ENCODE measurements at regions not wholly inside any gene's neighbourhood (a gene's known extent, or its start where the extent isn't known, plus 50 kb on each side); places are given as distances from the start of the nearest gene placed in this dataset.
"Not testable (repeated sequence)": the region's sequence is repeated elsewhere in the genome, so short reads cannot be mapped to it uniquely, and the experiment has no call there.

DNA sequence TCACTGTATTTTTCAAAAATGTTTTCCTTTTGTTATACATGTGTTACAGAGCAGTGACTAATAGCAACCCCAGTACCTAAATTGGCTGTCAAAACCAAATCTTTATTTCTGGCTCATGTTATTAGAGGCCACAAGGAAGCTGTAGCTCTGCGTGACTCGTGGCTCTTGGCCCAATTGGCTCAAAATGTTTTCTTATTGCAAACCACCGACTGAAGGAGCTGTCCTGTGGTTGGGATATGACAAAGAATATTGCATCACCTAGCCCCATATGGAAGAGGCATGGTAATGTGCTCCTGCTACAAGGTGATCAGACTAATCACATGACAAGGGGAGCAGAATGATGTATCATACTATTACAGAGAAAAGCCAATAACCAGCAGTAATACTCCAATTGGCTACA, 1058.5 kb downstream of the CBLN2 start:
- DNase-seq: no peak

DNA sequence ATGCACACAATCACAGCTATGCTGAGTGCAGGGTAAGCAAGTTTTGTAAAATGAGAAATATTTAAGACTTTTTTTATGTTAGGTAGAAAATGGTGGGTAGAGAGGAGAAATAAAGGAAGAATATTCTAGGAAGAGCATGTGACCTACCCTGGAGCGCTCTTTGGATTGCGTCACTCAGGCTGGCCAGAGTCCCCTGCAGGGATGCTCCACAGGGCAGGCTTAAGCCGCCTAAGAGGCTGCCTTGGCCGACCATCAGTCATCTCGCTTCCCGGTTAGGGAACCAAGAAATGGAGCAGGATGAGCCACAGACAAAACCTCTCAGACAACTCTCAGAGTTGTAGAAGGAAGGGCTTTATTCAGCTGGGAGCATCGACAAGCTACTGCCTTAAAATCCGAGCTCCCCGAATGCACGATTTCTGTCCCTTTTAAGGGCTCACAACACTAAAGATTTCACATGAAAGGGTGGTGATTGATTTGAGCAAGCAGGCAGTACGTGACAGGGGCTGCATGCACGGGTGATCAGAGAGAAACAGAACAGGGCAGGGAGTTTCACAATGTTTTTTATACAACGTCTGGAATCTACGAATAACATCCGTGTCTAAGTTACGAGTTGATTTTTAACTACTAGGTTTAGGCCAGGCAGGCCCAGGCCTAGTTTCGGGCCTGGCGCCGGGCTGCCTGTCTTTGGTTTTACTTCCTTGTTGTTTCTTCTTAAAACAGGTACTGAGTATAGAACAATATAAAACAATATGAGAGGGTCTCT, 1072.0 kb downstream of the CBLN2 start:
- DNase-seq: no peak

DNA sequence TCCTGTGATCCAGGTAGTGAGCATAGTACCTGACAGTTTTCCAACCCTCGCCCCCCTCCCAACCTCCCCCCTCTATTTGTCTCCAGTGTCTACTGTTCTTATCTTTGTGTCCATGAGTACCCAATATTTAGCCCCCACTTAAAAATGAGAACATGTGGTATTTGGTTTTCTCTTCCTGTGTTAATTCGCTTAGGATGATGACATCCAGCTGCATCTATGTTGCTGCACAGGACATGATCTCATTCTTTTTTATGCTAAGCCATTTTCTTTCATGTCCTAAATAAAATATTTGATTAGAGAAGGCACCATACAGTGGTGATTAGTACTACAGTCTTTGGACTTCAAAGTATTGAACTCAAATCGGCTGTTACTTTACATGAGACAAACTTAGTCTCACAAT, 1087.9 kb downstream of the CBLN2 start:
- DNase-seq: no peak

DNA sequence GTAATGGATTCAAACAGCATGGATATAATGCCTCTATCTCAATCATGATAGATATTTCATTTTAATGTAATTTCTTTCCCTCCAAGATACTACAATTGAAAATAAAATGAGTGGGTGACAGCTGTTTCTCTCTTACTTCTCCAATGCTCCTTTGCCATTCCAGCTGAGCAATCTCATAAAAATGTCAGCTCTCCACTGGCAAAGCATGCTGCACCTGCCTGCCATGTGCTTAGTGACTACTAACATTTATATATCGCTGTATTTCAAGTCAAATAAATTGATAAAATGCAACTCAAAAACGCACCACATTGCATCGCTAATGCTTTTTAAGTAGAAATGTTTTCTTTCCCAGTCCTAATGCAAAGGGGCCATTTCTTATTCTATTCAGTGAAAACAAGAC, 1093.9 kb downstream of the CBLN2 start:
- no peak for DNase-seq

DNA sequence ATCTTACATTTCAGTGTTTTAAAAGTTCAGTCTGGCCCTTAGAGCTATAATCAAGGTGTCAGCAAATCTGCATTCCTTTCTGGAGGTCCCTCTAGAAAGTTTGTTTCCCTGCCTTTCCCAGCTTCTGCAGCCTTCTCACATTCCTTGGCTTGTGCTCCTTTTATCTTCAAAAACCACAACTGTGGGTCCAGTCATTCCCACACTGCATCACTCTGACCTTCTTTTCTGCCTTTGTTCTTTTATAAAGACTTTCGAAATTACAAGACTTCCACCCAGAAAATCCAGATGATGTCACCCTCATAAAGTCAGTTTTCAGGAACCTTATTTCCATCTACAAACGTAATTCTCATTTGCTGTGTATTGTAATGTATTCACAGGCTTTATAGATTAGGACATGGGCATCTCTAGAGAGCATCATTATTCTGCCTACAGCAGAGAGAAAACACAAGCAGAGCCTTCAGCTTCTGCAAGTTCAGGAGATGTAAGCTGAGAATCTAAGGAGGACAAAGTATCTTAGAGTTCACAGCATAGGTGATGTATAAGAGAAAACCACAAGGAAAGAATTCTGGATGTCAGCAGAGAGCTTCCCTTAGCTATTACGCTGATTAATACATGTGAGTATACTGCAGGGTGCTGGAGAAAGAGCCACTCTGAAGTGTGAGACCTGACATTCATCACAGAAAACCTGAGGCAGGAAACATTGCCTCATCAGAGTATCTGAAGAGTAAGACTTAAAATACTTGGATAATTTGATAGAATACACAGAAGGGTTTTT, 1100.2 kb downstream of the CBLN2 start:
- DNase-seq: no peak

DNA sequence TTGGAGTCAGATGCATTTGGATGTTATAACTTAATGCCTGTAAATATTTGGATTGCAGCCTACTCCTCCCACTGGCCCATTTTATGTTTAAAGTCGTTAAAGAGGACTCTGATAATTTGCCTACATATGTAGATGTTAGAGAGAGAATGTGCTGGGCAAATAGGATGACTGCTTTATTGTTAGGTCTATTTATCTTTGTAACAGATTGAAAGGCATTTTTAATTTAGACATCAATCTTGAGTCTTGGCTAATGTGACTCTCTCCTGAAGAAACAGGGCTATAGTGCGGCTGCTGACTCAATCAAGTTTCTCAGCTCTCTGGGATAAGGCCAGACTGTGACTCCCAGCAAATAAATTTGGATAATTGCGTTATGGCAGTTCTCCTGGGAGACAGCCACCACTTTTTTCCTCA, 1101.4 kb downstream of the CBLN2 start:
- peak in 1 of 14 donors; percentile 2 for DNase-seq

DNA sequence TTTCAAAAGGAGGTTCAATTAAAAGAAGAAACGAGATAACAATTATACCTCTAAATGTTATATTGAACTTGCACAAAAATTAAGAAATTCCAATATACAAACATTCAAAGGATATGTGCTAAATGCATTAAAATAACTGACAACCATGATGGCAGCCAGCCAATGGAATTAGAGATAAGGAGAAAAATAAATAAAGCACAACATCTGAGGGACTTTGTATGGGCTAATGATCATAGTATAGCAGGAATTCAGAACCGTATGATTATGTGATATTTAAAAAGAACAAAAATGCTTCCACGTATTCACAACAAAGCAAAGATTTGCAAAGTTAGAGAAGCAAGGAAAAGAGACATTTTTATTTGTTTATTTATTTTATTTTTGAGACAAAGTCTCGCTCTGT, 1103.0 kb downstream of the CBLN2 start:
- no peak for DNase-seq

DNA sequence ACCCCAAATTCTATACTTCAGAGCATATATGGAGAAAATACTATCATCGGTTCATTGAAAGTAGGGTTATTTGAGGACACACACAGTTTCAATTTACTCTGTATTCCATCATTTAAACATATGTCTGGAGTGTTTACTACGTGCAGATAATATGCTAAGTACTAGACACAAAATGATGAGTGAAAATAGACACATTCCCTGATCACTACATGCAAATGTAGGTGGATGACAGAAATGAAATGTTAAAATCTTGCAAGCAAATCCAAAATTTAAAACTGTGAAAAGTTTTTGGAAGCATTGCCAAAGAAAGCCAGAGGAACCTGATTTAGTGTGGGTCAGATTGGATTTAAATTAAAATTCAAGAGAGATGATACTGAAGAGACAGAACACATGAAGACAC, 1106.6 kb downstream of the CBLN2 start:
- no peak for DNase-seq

DNA sequence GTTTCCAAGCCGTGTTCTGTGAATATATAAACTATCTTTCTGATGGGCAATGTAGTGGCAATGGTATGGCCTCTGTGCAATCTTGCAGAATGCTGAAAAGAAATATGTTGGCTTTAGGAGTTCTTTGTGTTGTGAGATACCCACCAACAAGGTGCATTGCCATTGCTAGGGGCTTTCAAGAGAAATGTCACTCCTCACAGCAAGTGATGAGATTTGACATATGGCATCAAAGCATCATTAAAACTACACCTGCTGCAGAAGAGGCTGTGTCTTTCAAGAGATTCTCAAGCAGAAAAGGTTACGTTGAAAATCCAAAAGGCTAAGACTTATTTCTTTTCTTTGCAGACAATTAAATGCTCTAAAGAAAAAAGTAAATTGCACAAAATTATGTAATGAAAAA, 1110.8 kb downstream of the CBLN2 start:
- no peak for DNase-seq

DNA sequence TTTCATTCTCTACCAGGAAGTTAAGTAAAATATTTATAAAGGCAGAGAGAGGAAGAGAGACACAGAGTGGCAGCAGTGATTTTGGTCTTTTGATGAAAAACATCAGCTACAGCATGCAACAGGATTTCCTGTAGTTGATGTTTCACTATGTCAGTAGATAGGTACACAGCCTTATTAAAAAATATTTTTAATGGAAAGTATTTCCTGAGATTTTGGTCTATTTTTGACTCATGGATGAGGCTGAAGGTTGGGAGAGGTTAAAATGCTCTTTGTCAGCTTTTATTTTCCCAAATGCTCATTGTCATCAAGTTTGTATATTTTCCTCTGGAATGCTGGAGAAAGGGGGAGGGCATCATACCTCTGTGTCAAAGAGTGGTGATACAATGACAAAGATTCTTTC, 1112.5 kb downstream of the CBLN2 start:
- no peak for DNase-seq

DNA sequence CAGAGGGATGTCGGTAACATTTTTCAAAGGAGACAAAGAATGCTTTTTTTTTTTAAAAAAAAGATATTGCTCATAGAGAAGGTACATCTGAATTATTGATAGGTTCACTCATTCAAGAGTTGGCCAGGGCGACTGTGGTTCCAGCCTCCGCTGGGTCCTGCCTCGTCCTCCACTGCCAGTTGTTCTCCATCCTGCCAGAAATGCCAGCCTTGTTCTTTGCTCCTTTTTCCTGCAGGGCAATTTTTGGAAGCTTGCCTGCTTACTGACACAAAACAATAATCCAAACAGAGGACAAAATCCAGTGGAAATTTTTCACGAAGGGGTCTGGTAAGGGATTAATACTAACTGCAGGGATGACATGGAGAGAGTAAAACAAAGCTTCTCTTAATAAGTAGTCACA, 1113.0 kb downstream of the CBLN2 start:
- DNase-seq: peak in 4 of 14 donors; percentile 10 to 23 (median 12)

DNA sequence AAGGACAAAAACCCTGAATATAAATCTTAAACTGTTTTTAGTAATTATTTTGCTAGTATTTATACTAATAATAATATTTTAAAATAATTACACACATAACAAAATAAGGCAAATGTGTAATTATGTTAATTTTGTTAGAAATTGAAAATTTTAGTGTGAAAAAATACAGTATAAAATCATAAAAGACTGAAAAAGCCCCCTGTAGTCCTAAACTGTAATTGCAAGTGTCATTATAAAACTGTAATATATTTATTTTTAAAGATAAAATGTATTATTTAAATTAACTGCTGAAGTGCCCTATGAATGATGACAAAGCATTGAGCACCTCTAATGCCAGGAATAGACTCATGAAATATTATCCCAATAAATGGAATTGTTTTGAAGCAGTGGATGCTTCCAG, 1117.7 kb downstream of the CBLN2 start:
- DNase-seq: no peak

DNA sequence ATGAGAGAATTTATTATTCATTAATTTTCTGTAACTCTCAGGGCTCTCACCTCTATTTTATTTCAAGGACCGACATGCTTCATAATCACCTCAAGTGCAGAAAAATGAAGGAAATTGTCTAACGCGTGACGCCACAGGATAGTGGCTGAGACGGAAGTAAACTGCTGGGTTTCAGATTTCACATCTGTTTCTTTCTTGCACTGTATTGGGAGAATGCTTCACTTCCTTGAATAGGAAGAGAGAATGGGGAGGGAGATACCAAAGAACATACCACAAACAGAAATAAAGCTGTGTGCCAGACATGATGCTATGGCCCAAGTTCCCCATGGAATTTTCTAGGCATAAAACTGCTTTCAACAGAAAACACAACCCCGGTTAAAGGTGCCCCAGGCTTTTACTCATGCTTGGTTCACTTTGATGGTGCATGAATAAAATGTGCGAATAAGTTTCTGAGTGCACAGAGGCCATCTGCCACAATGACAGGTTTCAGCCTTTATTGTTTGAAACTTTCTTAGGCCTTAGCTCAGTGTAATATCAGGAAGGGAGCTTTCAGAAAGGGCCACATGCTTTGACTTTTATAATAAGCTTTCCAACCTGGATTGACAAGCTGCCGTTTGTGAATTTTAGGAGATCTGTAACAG, 1116.4 kb downstream of the SOCS6 start:
- no peak for DNase-seq

DNA sequence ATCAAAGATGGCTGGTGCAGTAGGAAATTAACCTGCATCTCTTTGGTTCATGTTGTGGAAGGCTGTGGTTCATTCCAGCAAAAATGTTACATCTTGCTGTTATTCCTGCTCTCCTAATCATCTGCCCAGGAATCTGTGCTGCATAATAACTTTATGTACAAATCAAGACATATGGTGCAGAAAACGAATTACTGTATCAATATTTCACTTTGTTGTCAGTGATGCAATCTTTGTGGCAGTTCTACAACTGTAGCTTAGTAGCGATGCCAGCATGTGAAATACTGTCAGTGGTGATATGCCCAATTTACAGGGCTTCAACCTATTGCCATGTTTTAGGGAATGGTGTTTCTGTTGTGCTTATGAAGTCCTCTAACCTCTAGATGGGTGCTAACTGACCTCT, 1114.7 kb downstream of the SOCS6 start:
- no peak for DNase-seq

DNA sequence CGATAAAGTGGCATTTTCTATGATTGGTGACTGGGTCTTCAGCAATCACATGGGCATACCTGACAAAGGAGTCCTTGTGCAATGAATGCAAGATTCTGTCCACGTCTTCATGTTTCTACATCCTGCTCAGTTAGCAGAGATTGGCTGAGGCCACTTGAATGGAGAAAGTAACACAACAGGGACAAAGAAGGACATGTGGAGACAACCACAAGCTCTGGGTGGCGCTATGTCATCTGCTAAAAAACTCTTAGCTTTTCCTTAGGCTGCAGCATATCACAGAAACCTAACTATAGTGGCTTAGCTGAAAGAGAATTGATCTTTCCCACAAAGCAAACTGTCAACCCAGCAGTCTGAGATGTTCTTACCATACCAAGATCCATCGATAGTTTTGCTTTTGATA, 1109.7 kb downstream of the SOCS6 start:
- peak in 8 of 14 donors; percentile 7 to 36 (median 26) for DNase-seq

DNA sequence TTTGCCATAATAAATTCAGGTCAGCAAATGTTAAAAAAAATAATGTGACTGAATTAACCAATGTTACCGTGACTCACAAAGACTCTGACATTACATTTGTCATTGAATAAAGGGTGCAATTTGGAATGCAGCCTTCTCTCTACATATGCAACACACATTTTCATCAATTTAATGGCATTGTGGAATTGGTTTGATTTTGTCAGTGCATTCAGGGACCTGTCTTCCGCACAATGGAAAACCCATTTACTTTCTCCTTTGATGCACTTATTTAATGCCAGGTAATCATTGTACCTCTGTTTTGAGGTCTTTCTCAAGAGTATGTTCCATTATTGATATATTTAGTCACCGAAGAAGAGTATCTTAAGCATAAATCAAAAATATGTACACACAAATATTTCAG, 1099.3 kb downstream of the SOCS6 start:
- no peak for DNase-seq

DNA sequence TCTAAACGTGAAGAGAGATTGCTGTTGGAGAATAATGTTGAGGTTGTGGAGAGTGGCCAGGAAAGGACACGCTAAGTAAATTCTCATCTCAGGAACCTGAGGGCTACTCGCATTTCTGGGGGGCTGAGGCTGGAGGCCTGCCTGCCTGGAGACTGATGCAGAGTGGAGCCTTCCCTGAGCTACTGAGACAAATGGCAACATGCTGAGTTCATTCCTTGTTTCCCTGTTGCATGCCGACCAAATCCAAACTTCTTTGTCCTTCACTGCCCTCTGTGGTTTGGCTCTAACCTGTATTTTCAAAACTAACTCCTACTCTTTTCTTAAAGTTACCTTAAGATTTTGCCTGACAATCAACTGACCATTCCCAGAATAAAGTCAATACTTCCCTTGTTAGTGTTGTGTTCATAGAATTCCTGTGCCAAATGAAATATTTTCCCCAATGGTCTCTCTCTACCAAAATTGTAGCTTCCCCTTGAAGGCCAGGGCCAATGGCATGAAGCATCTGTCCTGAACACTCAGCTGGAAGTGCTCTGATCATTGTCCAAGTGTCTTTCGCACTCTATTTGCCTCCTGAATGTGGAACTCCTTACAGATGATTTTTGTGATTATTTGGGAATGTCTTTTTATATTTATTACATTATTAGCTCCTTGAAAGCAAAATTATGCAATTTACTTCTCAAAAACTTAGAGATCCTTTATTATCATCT, 1085.6 kb downstream of the SOCS6 start:
- DNase-seq: no peak

DNA sequence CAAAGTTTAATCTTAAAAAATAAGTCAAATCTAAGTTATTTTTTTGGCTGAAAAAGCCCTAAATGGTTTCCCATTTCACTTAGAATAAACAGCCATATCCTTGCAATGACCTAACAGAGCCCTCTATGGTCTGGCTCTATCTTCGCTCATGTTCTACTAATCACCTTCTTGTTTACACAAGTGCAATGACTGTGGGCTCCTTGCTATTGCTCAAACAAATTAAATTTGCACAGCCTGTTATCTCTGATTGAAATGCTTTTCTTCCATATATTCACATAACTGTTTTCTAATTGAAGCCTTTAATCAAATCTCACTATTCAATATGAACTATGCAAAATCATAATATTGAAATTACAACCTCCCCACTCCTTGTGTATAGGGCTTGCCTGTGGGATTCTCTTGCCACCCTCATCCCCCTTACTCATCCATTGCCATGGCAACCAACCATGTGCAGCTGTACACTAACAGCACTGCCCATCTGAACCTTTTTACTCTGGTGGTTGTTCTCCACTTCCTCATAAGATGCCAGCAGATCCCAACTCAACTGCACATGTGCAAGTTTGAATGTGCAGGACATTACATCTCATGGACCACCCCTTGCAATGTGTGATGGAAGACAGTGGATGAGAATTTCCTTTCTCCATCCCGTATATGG, 1083.2 kb downstream of the SOCS6 start:
- no peak for DNase-seq

DNA sequence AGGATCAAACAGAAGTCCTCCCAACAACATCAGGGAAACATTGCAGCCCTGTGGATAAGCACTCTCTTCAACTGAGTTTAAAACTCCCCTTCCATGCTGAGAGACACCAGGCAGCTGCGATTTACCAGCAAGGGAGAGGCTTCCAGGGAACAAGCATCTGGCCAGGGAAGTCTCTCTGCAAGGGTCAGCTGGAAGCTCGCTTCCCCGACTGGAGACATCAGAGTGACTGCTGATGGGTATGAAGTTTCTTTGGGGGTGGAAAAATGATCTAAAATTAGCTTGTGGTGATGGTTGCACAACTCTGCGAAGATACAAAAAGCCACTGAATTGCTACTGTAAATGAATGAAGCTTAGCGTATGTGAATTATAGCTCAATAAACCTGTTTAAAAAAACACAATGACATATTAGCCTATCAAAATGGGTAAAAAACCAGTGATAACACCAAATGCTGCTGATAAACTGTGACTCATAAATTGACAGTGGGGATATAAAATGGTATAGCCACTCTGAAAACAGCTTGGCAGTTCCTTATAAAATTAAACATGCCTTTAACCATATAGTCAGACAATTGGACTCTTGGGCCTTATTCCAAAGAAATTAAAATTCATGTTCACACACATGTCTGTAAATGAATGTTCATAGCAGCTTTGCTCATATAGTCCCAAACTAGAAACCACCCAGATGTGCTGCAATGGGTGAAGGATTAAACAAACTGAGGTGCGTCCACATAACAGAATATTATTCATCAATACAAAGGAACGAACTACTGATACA, 1082.0 kb downstream of the SOCS6 start:
- no peak for DNase-seq

DNA sequence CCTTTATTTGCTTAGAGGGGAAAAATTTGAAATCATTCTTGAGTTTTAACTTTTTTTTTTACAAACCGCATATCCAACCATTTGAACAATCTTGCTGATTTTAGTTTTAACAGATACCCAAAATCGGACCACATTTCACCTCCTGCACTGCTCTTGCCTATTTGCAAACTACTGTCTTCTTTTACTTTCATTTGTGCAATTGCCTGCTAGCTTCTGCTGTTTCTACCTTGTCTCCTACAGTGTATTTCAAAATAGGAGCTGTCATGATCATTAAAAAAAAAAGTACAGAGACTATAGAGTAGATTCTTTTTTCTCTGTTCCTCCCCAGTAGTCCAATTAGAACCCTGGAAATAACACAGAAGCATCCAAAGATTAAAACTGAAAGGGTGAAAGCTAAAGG, 1081.2 kb downstream of the SOCS6 start:
- no peak for DNase-seq

DNA sequence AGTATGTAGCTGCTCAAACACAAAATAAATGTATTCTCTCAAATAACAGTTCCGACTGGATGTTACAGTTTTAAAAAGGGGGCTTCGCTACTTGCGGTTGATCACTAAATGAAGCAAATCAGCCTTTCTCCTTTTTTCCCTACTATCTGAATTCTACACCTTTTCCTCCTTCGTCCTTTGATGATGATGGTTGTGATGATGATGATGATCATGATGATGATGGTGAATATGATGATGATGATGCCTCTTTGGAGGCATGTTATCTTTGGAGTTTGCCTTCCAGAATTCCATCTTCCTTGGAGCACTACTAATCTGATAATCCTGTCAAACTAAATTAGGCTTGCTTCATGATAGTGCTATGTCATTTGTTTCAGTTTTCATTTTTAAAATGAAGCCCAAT, 1073.3 kb downstream of the SOCS6 start:
- DNase-seq: no peak

DNA sequence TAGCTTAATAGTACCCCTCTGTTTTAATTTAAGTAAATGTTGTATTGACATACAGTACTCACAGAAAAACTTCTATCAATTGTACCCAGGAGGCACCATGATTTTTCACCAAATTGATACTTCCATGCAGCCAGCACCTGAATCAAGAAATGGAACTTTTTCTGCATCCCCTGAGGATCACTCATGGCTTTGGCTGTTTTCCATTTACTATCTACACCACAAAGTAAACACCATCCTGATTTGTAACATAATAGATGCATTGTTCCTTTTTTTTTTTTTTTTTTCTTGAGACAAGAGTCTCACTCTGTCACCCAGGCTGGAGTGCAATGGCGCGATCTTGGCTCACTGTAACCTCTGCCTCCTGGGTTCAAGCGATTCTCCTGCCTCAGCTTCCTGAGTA, 1066.8 kb downstream of the SOCS6 start:
- not testable (repeated sequence) for DNase-seq
